ENCODE measurements at regions not wholly inside any gene's neighbourhood (a gene's known extent, or its start where the extent isn't known, plus 50 kb on each side); places are given as distances from the start of the nearest gene placed in this dataset.

DNA sequence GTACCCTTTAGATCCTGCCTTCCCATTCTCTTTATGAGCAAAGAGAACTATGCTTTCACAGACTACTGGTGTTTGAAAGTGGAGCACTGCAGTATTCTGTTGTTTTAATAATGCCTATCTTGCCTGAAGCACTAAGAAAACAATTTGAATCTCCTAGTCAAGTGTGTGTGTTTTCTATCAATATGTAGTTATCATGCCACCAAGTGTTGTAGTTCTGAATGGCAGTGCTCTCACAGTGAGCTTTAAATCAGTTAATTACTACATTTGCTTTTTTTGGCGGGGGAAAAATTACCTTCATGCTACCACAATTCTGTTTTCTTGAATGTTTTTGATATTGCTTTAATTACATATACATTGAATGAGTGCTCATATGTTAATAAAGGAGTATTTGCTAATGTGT, 143.6 kb upstream of the FAM47A start:
- 0% methylated on average over 1 of the region's 1 CpG for WGBS (ENCODE audit: insufficient coverage, low coverage, missing lambda C conversion rate)
- in situ Hi-C loops (cut with MboI) = no loop called here

GRCh38 chrX:34270434-34270833, 138.3 kb upstream of the FAM47A start:
- Histone ChIP-seq H3K4me1 (replicated peaks in 1 of 2; ENCODE audit: control insufficient read depth in 2 of 2, insufficient read depth in 2 of 2, low read length in 2 of 2) (no peaks in the 10 kb centered on the region), H3K4me2 (ENCODE audit: insufficient read depth, low read length) (no peak overlapping the region), H3K9me3 (replicated peaks; ENCODE audit: control insufficient read depth, insufficient read depth, low read depth, low read length) (no peaks in the 10 kb centered on the region), H3K9ac (ENCODE audit: insufficient read depth in 1 of 2, low read depth in 2 of 2, low read length in 2 of 2) (no peak overlapping the region), H3K9me1 (ENCODE audit: control insufficient read depth, insufficient read depth, low read length) (no peaks in the 10 kb centered on the region), H2AFZ (ENCODE audit: low read depth, low read length) (no peak overlapping the region), H3K27me3 (ENCODE audit: control insufficient read depth in 2 of 2, insufficient read depth in 2 of 2, low read length in 2 of 2) (no peaks in the 10 kb centered on the region), H3K79me2 (ENCODE audit: control insufficient read depth, insufficient read depth, low read length) (no peaks in the 10 kb centered on the region), H3K27ac (ENCODE audit: extremely low read depth, low read depth, low read length) (no peak overlapping the region), H4K20me1 (replicated peaks; ENCODE audit: control insufficient read depth, insufficient read depth, low read length) (no peaks in the 10 kb centered on the region), H3K4me3 (no peak overlapping the region), H3K36me3 (ENCODE audit: control insufficient read depth, insufficient read depth, low read length) (no peaks in the 10 kb centered on the region)
- no peak for ATAC-seq
- FAIRE-seq = no peak
- DNase-seq (ENCODE audit: extremely low read depth in 1 of 4, low spot score in 3 of 4) = no peak
- BruUV-seq (replicated peaks) = no TSS peak
- TF ChIP-seq, protein P1, sequence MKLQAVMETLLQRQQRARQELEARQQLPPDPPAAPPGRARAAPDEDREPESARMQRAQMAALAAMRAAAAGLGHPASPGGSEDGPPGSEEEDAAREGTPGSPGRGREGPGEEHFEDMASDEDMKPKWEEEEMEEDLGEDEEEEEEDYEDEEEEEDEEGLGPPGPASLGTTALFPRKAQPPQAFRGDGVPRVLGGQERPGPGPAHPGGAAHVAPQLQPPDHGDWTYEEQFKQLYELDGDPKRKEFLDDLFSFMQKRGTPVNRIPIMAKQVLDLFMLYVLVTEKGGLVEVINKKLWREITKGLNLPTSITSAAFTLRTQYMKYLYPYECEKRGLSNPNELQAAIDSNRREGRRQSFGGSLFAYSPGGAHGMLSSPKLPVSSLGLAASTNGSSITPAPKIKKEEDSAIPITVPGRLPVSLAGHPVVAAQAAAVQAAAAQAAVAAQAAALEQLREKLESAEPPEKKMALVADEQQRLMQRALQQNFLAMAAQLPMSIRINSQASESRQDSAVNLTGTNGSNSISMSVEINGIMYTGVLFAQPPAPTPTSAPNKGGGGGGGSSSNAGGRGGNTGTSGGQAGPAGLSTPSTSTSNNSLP (IDR thresholded peaks at IDR 0.05; ENCODE audit: borderline replicate concordance, low read depth, low read length) = no peak
- TF ChIP-seq ZNF444 (CRISPR knock-in tag; IDR thresholded peaks at IDR 0.05) (no peak), L3MBTL2 (IDR thresholded peaks at IDR 0.05) (no peak), TBL1XR1 (IDR thresholded peaks at IDR 0.05; ENCODE audit: low read length in 2 of 2) (no peak), PCBP2 (IDR thresholded peaks at IDR 0.05; ENCODE audit: low read depth, low read length, poor library complexity, severe bottlenecking) (no peak), MAFF (IDR thresholded peaks at IDR 0.05; ENCODE audit: low read length) (no peak), ZNF324 (CRISPR knock-in tag; IDR thresholded peaks at IDR 0.05) (no peak), CCNT2 (IDR thresholded peaks at IDR 0.05; ENCODE audit: borderline replicate concordance, extremely low read depth, insufficient read length, low read depth, low read length) (no peak), MTF1 (CRISPR knock-in tag; IDR thresholded peaks at IDR 0.05; ENCODE audit: borderline replicate concordance) (no peak), DDX20 (tag; IDR thresholded peaks at IDR 0.05; ENCODE audit: low read depth) (no peak), BACH1 (tag; IDR thresholded peaks at IDR 0.05) (no peak)
- 0% methylated on average over 2 of the region's 2 CpGs for WGBS (ENCODE audit: insufficient coverage, low coverage, missing lambda C conversion rate)
- in situ Hi-C loops (cut with MboI) (no loop called here), intact Hi-C loops (cut with micrococcal nuclease) (no loop called here)
- ChIA-PET CTCF (ENCODE audit: low intra/inter-chr PET ratio) (no interaction called here), POLR2A (no interaction called here)

More for the DNA sequence above, 143.6 kb upstream of the FAM47A start:
- FAIRE-seq (no peak), DNase-seq (ENCODE audit: extremely low read depth in 1 of 4, low spot score in 3 of 4) (no peak), ATAC-seq (no peak)
- no peaks in the 10 kb centered on the region for H3K27me3 ChIP-seq (ENCODE audit: control insufficient read depth in 2 of 2, insufficient read depth in 2 of 2, low read length in 2 of 2)
- no peaks in the 10 kb centered on the region for H3K79me2 ChIP-seq (ENCODE audit: control insufficient read depth, insufficient read depth, low read length)
- POLR2A ChIA-PET = no interaction called here
- H3K9me3 ChIP-seq (replicated peaks; ENCODE audit: control insufficient read depth, insufficient read depth, low read depth, low read length) = no peaks in the 10 kb centered on the region
- BruUV-seq (replicated peaks) = no TSS peak
- no peaks in the 10 kb centered on the region for H3K9me1 ChIP-seq (ENCODE audit: control insufficient read depth, insufficient read depth, low read length)
- no peaks in the 10 kb centered on the region for H4K20me1 ChIP-seq (replicated peaks; ENCODE audit: control insufficient read depth, insufficient read depth, low read length)
- no peak overlapping the region for H3K27ac ChIP-seq (ENCODE audit: extremely low read depth, low read depth, low read length)
- H3K4me1 ChIP-seq (replicated peaks in 1 of 2; ENCODE audit: control insufficient read depth in 2 of 2, insufficient read depth in 2 of 2, low read length in 2 of 2) = no peaks in the 10 kb centered on the region
- no peak overlapping the region for H3K9ac ChIP-seq (ENCODE audit: insufficient read depth in 1 of 2, low read depth in 2 of 2, low read length in 2 of 2)
- intact Hi-C loops (cut with micrococcal nuclease) = no loop called here
- CTCF ChIA-PET (ENCODE audit: low intra/inter-chr PET ratio) = no interaction called here
- no peaks in the 10 kb centered on the region for H3K36me3 ChIP-seq (ENCODE audit: control insufficient read depth, insufficient read depth, low read length)
- no peak for TF ChIP-seq EGR1 (conservative IDR thresholded peaks at IDR 0.05)
- no peak for TF ChIP-seq ZNF143 (CRISPR knock-in tag; IDR thresholded peaks at IDR 0.05)
- no peak overlapping the region for H2AFZ ChIP-seq (ENCODE audit: low read depth, low read length)
- no peak overlapping the region for H3K4me2 ChIP-seq (ENCODE audit: insufficient read depth, low read length)
- H3K4me3 ChIP-seq = no peak overlapping the region

All from K562 (cell line).